WTC11 (cell line): ENCODE measurements at regions not wholly inside any gene's neighbourhood (a gene's known extent, or its start where the extent isn't known, plus 50 kb on each side); places are given as distances from the start of the nearest gene placed in this dataset.
"Not testable (repeated sequence)": the region's sequence is repeated elsewhere in the genome, so short reads cannot be mapped to it uniquely, and the experiment has no call there.

Experiments
- ATAC-seq: fragments of 200-7000 bp; cut with Tn5 transposase; 2 replicates; pipeline ENCODE4 v1.10.0; 2021; ENCODE audit warnings: mild to moderate bottlenecking, moderate library complexity
- CTCF ChIA-PET: fragments of 300-600 bp; sonication (Branson Sonifier 250); formaldehyde crosslinking; loops from one replicate; lab custom pipeline; 2021; ENCODE audit warnings: antibody characterized with exemption; lab: Charles Lee
- POLR2A ChIA-PET: fragments of 350-600 bp; sonication (Branson Sonifier 250); formaldehyde crosslinking; loops from one replicate; lab custom pipeline; 2021; ENCODE audit warnings: antibody characterized with exemption; lab: Charles Lee
- DNase-seq: peaks from one replicate; pipeline ENCODE4 v3.0.0; 2021; ENCODE audit warnings: low spot score
- H3K27ac Mint-ChIP-seq: 2 replicates; pipeline ENCODE4 v1.8.0; 2021; ENCODE audit warnings: mixed read lengths
- H3K27me3 Mint-ChIP-seq: 2 replicates; pipeline ENCODE4 v1.8.0; 2021; ENCODE audit warnings: low read depth, mild to moderate bottlenecking, moderate library complexity, mixed read lengths
- H3K36me3 Mint-ChIP-seq: 2 replicates; pipeline ENCODE4 v1.8.0; 2021; ENCODE audit warnings: mixed read lengths
- H3K4me1 Mint-ChIP-seq: 2 replicates; pipeline ENCODE4 v1.8.0; 2022; ENCODE audit warnings: mixed read lengths
- H3K4me3 Mint-ChIP-seq: 2 replicates; pipeline ENCODE4 v1.8.0; 2021; ENCODE audit warnings: mild to moderate bottlenecking, moderate library complexity, mixed read lengths
- H3K9me3 Mint-ChIP-seq: 2 replicates; pipeline ENCODE4 v1.8.0; 2021; ENCODE audit warnings: mixed read lengths
- ETV6 ChIP-seq: sonication (generic); formaldehyde crosslinking; IDR thresholded peaks from 2 replicates; pipeline ENCODE4 v1.8.1; 2022; ENCODE audit warnings: mild to moderate bottlenecking, missing genetic modification reagents
- GABPB1 ChIP-seq: sonication (generic); formaldehyde crosslinking; IDR thresholded peaks from 2 replicates; pipeline ENCODE4 v1.8.1; 2023; ENCODE audit warnings: mild to moderate bottlenecking, missing genetic modification reagents
- JAZF1 ChIP-seq: fragments of 250-450 bp; sonication (Bioruptor Pico); IDR thresholded peaks from 2 replicates; pipeline ENCODE4 v1.9.0; 2021; ENCODE audit warnings: moderate library complexity, mild to moderate bottlenecking, inconsistent platforms
- KAT7 ChIP-seq: sonication (generic); formaldehyde crosslinking; IDR thresholded peaks from 2 replicates; pipeline ENCODE4 v1.8.1; 2023; ENCODE audit warnings: missing genetic modification reagents, mild to moderate bottlenecking, borderline replicate concordance
- PRRX2 ChIP-seq: fragments of 250-450 bp; sonication (Bioruptor Pico); IDR thresholded peaks from 2 replicates; pipeline ENCODE4 v1.8.0; 2021; ENCODE audit warnings: mild to moderate bottlenecking
- TEAD1 ChIP-seq: sonication (generic); formaldehyde crosslinking; IDR thresholded peaks from 2 replicates; pipeline ENCODE4 v1.8.0; 2022; ENCODE audit warnings: mild to moderate bottlenecking, missing genetic modification reagents
- TP53 ChIP-seq: sonication (generic); formaldehyde crosslinking; IDR thresholded peaks from 2 replicates; pipeline ENCODE4 v1.8.1; 2023; ENCODE audit warnings: mild to moderate bottlenecking, missing genetic modification reagents
- TF ChIP-seq, protein P1 (sequence below): fragments of 250-450 bp; sonication (Bioruptor Pico); IDR thresholded peaks from 2 replicates; pipeline ENCODE4 v1.9.0; 2021; ENCODE audit warnings: mild to moderate bottlenecking
- TF ChIP-seq, protein P2 (sequence below): sonication (generic); formaldehyde crosslinking; IDR thresholded peaks from 2 replicates; pipeline ENCODE4 v1.8.1; 2023; ENCODE audit warnings: mild to moderate bottlenecking, missing genetic modification reagents, borderline replicate concordance
- TF ChIP-seq, protein P3 (sequence below): sonication (generic); formaldehyde crosslinking; conservative IDR thresholded peaks from 2 replicates; pipeline ENCODE4 v1.8.1; 2022; ENCODE audit warnings: mild to moderate bottlenecking, missing genetic modification reagents
- TF ChIP-seq, protein P4 (sequence below): sonication (generic); formaldehyde crosslinking; IDR thresholded peaks from 2 replicates; pipeline ENCODE4 v1.8.1; 2022; ENCODE audit warnings: low read depth, mild to moderate bottlenecking, moderate library complexity, missing genetic modification reagents, borderline replicate concordance
- TF ChIP-seq, protein P5 (sequence below): sonication (generic); formaldehyde crosslinking; IDR thresholded peaks from 2 replicates; pipeline ENCODE4 v1.8.1; 2023; ENCODE audit warnings: mild to moderate bottlenecking, moderate library complexity, missing genetic modification reagents

DNA sequence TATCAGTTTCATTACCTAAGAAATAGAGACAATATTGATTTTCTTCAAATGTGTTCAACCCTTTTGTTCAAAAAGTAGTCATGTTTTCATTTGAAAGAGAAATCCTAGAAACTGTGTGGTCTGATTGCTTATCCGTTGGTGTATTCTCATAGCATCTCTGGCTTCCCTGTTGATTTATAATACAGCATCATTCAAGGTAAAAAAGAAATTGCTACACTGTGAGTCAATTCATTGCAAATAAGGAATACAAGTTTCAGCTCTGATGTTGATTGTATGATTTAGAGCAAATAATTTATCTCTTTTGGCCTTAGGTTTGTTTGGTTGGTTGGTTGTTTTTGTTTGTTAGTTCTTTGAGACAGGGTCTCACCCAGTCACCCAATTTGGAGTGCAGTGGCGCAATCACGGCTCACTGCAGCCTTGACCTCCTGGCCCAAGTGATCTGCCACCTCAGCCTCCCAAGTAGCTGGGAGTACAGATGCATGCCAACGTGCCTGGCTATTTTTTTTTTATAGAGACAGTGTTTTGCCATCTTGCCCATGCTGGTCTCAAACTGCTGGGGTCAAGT, 185.5 kb upstream of the TNFAIP3 start (continued):
- TF ChIP-seq, protein P1, sequence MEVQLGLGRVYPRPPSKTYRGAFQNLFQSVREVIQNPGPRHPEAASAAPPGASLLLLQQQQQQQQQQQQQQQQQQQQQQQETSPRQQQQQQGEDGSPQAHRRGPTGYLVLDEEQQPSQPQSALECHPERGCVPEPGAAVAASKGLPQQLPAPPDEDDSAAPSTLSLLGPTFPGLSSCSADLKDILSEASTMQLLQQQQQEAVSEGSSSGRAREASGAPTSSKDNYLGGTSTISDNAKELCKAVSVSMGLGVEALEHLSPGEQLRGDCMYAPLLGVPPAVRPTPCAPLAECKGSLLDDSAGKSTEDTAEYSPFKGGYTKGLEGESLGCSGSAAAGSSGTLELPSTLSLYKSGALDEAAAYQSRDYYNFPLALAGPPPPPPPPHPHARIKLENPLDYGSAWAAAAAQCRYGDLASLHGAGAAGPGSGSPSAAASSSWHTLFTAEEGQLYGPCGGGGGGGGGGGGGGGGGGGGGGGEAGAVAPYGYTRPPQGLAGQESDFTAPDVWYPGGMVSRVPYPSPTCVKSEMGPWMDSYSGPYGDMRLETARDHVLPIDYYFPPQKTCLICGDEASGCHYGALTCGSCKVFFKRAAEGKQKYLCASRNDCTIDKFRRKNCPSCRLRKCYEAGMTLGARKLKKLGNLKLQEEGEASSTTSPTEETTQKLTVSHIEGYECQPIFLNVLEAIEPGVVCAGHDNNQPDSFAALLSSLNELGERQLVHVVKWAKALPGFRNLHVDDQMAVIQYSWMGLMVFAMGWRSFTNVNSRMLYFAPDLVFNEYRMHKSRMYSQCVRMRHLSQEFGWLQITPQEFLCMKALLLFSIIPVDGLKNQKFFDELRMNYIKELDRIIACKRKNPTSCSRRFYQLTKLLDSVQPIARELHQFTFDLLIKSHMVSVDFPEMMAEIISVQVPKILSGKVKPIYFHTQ (CRISPR knock-in tag): no peak
- TF ChIP-seq KAT7 (CRISPR knock-in tag) (no peak), TP53 (no peak), JAZF1 (CRISPR knock-in tag) (no peak)
- TF ChIP-seq, protein P2, sequence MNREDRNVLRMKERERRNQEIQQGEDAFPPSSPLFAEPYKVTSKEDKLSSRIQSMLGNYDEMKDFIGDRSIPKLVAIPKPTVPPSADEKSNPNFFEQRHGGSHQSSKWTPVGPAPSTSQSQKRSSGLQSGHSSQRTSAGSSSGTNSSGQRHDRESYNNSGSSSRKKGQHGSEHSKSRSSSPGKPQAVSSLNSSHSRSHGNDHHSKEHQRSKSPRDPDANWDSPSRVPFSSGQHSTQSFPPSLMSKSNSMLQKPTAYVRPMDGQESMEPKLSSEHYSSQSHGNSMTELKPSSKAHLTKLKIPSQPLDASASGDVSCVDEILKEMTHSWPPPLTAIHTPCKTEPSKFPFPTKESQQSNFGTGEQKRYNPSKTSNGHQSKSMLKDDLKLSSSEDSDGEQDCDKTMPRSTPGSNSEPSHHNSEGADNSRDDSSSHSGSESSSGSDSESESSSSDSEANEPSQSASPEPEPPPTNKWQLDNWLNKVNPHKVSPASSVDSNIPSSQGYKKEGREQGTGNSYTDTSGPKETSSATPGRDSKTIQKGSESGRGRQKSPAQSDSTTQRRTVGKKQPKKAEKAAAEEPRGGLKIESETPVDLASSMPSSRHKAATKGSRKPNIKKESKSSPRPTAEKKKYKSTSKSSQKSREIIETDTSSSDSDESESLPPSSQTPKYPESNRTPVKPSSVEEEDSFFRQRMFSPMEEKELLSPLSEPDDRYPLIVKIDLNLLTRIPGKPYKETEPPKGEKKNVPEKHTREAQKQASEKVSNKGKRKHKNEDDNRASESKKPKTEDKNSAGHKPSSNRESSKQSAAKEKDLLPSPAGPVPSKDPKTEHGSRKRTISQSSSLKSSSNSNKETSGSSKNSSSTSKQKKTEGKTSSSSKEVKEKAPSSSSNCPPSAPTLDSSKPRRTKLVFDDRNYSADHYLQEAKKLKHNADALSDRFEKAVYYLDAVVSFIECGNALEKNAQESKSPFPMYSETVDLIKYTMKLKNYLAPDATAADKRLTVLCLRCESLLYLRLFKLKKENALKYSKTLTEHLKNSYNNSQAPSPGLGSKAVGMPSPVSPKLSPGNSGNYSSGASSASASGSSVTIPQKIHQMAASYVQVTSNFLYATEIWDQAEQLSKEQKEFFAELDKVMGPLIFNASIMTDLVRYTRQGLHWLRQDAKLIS: no peak
- TF ChIP-seq, protein P3, sequence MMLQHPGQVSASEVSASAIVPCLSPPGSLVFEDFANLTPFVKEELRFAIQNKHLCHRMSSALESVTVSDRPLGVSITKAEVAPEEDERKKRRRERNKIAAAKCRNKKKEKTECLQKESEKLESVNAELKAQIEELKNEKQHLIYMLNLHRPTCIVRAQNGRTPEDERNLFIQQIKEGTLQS (CRISPR knock-in tag): no peak

DNA sequence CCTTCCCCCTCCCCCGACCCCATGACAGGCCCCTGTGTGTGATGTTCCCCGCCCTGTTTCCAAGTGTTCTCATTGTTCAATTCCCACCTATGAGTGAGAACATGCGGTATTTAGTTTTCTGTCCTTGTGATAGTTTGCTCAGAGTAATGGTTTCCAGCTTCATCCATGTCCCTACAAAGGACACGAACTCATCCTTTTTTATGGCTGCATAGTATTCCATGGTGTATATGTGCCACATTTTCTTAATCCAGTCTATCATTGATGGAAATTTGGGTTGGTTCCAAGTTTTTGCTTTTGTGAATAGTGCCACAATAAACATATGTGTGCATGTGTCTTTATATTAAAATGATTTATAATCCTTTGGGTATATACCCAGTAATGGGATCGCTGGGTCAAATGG, 184.4 kb upstream of the TNFAIP3 start:
- H3K27me3 Mint-ChIP-seq, H3K4me1 Mint-ChIP-seq, ATAC-seq, H3K27ac Mint-ChIP-seq, H3K36me3 Mint-ChIP-seq, POLR2A ChIA-PET, H3K4me3 Mint-ChIP-seq, CTCF ChIA-PET, DNase-seq: not testable (repeated sequence)
- peaks cover 15% of the 10 kb centered on the region for H3K9me3 Mint-ChIP-seq

DNA sequence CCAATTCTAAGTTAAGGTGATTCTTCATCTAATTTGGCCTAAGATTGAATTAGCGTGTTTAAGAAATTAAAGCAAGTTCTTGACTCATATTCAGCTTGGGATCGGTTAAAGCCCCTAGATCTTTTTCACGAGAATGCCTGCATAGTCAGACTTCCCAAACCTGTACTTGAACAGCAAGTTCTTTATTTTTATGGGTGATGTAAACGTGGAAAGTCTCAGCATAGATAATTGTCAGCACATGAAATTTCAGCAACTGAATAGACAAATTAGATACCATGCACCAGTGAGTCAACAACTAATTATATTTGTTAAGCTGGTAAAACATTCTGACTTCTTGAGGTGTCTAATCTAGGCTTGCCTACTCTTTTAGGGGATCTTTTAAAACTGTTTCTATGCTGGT, 183.1 kb upstream of the TNFAIP3 start:
- Mint-ChIP-seq H3K4me1 (no peaks in the 10 kb centered on the region), H3K9me3 (peaks cover 5% of the 10 kb centered on the region), H3K27ac (no peak overlapping the region), H3K36me3 (no peaks in the 10 kb centered on the region), H3K4me3 (no peak overlapping the region), H3K27me3 (no peaks in the 10 kb centered on the region)
- ChIA-PET POLR2A (no interaction called here), CTCF (no interaction called here)
- TF ChIP-seq PRRX2 (CRISPR knock-in tag) (no peak), TEAD1 (CRISPR knock-in tag) (no peak), GABPB1 (CRISPR knock-in tag) (no peak), ETV6 (no peak)
- TF ChIP-seq, protein P4, sequence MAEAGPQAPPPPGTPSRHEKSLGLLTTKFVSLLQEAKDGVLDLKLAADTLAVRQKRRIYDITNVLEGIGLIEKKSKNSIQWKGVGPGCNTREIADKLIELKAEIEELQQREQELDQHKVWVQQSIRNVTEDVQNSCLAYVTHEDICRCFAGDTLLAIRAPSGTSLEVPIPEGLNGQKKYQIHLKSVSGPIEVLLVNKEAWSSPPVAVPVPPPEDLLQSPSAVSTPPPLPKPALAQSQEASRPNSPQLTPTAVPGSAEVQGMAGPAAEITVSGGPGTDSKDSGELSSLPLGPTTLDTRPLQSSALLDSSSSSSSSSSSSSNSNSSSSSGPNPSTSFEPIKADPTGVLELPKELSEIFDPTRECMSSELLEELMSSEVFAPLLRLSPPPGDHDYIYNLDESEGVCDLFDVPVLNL (CRISPR knock-in tag): no peak
- TF ChIP-seq, protein P5, sequence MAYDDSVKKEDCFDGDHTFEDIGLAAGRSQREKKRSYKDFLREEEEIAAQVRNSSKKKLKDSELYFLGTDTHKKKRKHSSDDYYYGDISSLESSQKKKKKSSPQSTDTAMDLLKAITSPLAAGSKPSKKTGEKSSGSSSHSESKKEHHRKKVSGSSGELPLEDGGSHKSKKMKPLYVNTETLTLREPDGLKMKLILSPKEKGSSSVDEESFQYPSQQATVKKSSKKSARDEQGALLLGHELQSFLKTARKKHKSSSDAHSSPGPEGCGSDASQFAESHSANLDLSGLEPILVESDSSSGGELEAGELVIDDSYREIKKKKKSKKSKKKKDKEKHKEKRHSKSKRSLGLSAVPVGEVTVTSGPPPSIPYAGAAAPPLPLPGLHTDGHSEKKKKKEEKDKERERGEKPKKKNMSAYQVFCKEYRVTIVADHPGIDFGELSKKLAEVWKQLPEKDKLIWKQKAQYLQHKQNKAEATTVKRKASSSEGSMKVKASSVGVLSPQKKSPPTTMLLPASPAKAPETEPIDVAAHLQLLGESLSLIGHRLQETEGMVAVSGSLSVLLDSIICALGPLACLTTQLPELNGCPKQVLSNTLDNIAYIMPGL (CRISPR knock-in tag): no peak
- TF ChIP-seq, protein P2: no peak
- ATAC-seq: no peak
- no peak for DNase-seq
